WTC11 (cell line): ENCODE measurements at regions not wholly inside any gene's neighbourhood (a gene's known extent, or its start where the extent isn't known, plus 50 kb on each side); places are given as distances from the start of the nearest gene placed in this dataset.

Source experiments
- ATF2 ChIP-seq: sonication (generic); formaldehyde crosslinking; IDR thresholded peaks from 2 replicates; pipeline ENCODE4 v1.8.1; 2022; ENCODE audit warnings: low read depth, missing genetic modification reagents, borderline replicate concordance
- CBFB ChIP-seq: sonication (generic); formaldehyde crosslinking; IDR thresholded peaks from 2 replicates; pipeline ENCODE4 v1.8.1; 2022; ENCODE audit warnings: mild to moderate bottlenecking, low read depth, missing genetic modification reagents
- CTCF ChIP-seq: fragments of 200-600 bp; IDR thresholded peaks from 2 replicates; pipeline ENCODE4 v1.8.0; 2022; ENCODE audit warnings: antibody characterized with exemption
- GRHL2 ChIP-seq: fragments of 250-450 bp; sonication (Bioruptor Pico); IDR thresholded peaks from 2 replicates; pipeline ENCODE4 v1.8.0; 2022; ENCODE audit warnings: mild to moderate bottlenecking, moderate library complexity; ENCODE audit not compliant: insufficient replicate concordance, severe bottlenecking
- JAZF1 ChIP-seq: fragments of 250-450 bp; sonication (Bioruptor Pico); IDR thresholded peaks from 2 replicates; pipeline ENCODE4 v1.9.0; 2021; ENCODE audit warnings: moderate library complexity, mild to moderate bottlenecking, inconsistent platforms
- MLX ChIP-seq: sonication (generic); formaldehyde crosslinking; IDR thresholded peaks from 2 replicates; pipeline ENCODE4 v1.8.1; 2023; ENCODE audit warnings: mild to moderate bottlenecking, missing genetic modification reagents, moderate library complexity
- NFATC4 ChIP-seq: fragments of 250-450 bp; sonication (Bioruptor Pico); IDR thresholded peaks from 2 replicates; pipeline ENCODE4 v1.9.0; 2021; ENCODE audit warnings: mild to moderate bottlenecking
- ZNF671 ChIP-seq: fragments of 250-450 bp; sonication (Bioruptor Pico); IDR thresholded peaks from 2 replicates; pipeline ENCODE4 v1.8.0; 2021; ENCODE audit warnings: mild to moderate bottlenecking

GRCh38 chr6:91608428-91608827 is 1021.6 kb upstream of the MAP3K7 start:
- TF ChIP-seq JAZF1 (CRISPR knock-in tag): no peak
- TF ChIP-seq GRHL2 (CRISPR knock-in tag): no peak
- TF ChIP-seq NFATC4 (CRISPR knock-in tag): no peak
- no peak for TF ChIP-seq CTCF
- TF ChIP-seq ATF2 (CRISPR knock-in tag): no peak
- TF ChIP-seq ZNF671 (CRISPR knock-in tag): no peak
- no peak for TF ChIP-seq CBFB (CRISPR knock-in tag)
- no peak for TF ChIP-seq MLX (CRISPR knock-in tag)
